Glutamatergic neuron (in vitro differentiated cells): ENCODE measurements at regions not wholly inside any gene's neighbourhood (a gene's known extent, or its start where the extent isn't known, plus 50 kb on each side); places are given as distances from the start of the nearest gene placed in this dataset.

ENCODE experiments used
- DNase-seq: peaks from one replicate; pipeline ENCODE4 v3.0.0; 2022
- H3K27ac Mint-ChIP-seq: one replicate; pipeline ENCODE4 v1.8.0; 2020; ENCODE audit warnings: mild to moderate bottlenecking, mixed read lengths, inconsistent platforms; ENCODE audit not compliant: unreplicated experiment
- H3K27me3 Mint-ChIP-seq: one replicate; pipeline ENCODE4 v1.8.0; 2020; ENCODE audit warnings: mild to moderate bottlenecking, moderate library complexity, mixed read lengths, inconsistent platforms; ENCODE audit not compliant: unreplicated experiment
- H3K36me3 Mint-ChIP-seq: one replicate; pipeline ENCODE4 v1.8.0; 2020; ENCODE audit warnings: mild to moderate bottlenecking, mixed read lengths, inconsistent platforms; ENCODE audit not compliant: unreplicated experiment
- H3K4me1 Mint-ChIP-seq: one replicate; pipeline ENCODE4 v1.8.0; 2020; ENCODE audit warnings: mild to moderate bottlenecking, low read depth, mixed read lengths, inconsistent platforms; ENCODE audit not compliant: unreplicated experiment
- H3K4me3 Mint-ChIP-seq: one replicate; pipeline ENCODE4 v1.8.0; 2020; ENCODE audit warnings: mild to moderate bottlenecking, mixed read lengths, inconsistent platforms; ENCODE audit not compliant: unreplicated experiment
- H3K9me3 Mint-ChIP-seq: one replicate; pipeline ENCODE4 v1.8.0; 2020; ENCODE audit warnings: mild to moderate bottlenecking, moderate library complexity, mixed read lengths, inconsistent platforms; ENCODE audit not compliant: unreplicated experiment
- TF ChIP-seq, protein P1 (sequence below): fragments of 200-600 bp; sonication (generic); IDR thresholded peaks from one replicate; pipeline ENCODE4 v1.5.0; 2021; ENCODE audit not compliant: partially characterized antibody, unreplicated experiment

DNA sequence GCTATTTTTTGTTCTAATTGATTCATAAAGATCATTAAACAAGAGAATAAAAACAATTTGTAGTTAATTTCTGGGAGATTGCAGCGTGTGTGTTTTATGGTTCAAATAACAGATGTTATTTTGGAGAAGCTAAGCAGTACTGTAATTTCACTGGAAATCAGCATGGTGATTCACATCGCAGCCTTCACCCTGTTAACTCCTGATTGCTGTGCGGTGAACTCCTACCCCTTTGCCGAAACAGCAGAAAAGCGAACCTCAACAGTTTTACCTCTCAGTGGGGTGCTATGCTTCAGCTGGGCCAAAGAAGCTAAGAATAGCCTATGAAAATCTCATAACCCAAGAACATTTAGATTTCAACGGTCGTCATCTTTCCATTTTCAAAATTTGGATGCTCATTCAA lies 441.5 kb upstream of the RARB start:
- H3K4me1 Mint-ChIP-seq, result peaks cover 34% of the 10 kb centered on the region
- peaks cover 2% of the 10 kb centered on the region for H3K9me3 Mint-ChIP-seq
- no peaks in the 10 kb centered on the region for H3K27me3 Mint-ChIP-seq
- no peak for DNase-seq
- TF ChIP-seq, protein P1, sequence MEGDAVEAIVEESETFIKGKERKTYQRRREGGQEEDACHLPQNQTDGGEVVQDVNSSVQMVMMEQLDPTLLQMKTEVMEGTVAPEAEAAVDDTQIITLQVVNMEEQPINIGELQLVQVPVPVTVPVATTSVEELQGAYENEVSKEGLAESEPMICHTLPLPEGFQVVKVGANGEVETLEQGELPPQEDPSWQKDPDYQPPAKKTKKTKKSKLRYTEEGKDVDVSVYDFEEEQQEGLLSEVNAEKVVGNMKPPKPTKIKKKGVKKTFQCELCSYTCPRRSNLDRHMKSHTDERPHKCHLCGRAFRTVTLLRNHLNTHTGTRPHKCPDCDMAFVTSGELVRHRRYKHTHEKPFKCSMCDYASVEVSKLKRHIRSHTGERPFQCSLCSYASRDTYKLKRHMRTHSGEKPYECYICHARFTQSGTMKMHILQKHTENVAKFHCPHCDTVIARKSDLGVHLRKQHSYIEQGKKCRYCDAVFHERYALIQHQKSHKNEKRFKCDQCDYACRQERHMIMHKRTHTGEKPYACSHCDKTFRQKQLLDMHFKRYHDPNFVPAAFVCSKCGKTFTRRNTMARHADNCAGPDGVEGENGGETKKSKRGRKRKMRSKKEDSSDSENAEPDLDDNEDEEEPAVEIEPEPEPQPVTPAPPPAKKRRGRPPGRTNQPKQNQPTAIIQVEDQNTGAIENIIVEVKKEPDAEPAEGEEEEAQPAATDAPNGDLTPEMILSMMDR, result no peak
- no peak overlapping the region for H3K4me3 Mint-ChIP-seq
- H3K27ac Mint-ChIP-seq, result peak overlapping the region; percentile 40
- peaks cover 1% of the 10 kb centered on the region for H3K36me3 Mint-ChIP-seq

GRCh38 chr3:24999357-24999756 lies 428.7 kb upstream of the RARB start:
- DNase-seq, result no peak
- Mint-ChIP-seq H3K36me3 (no peaks in the 10 kb centered on the region), H3K4me1 (no peaks in the 10 kb centered on the region), H3K27ac (no peak overlapping the region), H3K4me3 (no peak overlapping the region), H3K27me3 (no peaks in the 10 kb centered on the region), H3K9me3 (no peaks in the 10 kb centered on the region)
- TF ChIP-seq, protein P1, result no peak

DNA sequence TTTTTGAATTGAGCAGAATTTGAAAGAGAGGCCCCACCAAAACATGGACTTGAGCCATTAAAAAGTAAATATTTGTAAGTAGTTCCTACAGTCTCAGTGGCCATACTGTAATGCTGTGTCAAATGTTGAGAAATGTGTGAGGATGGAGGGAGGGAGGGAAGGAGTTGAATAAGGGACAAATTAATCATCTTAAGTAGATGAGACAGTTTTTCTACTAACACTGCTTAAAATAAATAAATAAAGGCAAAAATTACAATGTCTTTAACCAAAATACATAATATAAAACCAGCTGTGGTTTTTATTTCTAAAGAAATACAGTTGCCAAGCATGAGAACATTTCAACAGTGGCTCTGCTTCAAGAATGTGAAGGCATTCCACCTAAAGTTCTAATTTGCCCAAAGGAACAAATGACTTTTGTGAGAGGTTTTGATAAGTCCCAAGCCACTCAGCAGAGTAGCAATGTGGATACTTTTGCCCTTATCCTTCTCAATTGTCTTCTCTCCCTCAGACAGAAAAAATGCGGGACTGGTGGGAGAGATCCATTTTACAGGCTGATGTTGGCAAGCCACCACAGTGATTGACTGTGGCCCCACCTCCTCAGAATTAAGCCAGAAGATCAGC lies 427.0 kb upstream of the RARB start:
- Mint-ChIP-seq H3K27ac (no peak overlapping the region), H3K4me3 (no peak overlapping the region), H3K36me3 (no peaks in the 10 kb centered on the region), H3K4me1 (no peaks in the 10 kb centered on the region), H3K9me3 (no peaks in the 10 kb centered on the region), H3K27me3 (no peaks in the 10 kb centered on the region)
- no peak for DNase-seq
- TF ChIP-seq, protein P1, result no peak

GRCh38 chr3:25002052-25002451 lies 426.0 kb upstream of the RARB start:
- Mint-ChIP-seq H3K27me3 (no peaks in the 10 kb centered on the region), H3K4me1 (no peaks in the 10 kb centered on the region), H3K36me3 (no peaks in the 10 kb centered on the region), H3K9me3 (no peaks in the 10 kb centered on the region), H3K27ac (no peak overlapping the region), H3K4me3 (no peak overlapping the region)
- DNase-seq, result no peak
- TF ChIP-seq, protein P1, result no peak

DNA sequence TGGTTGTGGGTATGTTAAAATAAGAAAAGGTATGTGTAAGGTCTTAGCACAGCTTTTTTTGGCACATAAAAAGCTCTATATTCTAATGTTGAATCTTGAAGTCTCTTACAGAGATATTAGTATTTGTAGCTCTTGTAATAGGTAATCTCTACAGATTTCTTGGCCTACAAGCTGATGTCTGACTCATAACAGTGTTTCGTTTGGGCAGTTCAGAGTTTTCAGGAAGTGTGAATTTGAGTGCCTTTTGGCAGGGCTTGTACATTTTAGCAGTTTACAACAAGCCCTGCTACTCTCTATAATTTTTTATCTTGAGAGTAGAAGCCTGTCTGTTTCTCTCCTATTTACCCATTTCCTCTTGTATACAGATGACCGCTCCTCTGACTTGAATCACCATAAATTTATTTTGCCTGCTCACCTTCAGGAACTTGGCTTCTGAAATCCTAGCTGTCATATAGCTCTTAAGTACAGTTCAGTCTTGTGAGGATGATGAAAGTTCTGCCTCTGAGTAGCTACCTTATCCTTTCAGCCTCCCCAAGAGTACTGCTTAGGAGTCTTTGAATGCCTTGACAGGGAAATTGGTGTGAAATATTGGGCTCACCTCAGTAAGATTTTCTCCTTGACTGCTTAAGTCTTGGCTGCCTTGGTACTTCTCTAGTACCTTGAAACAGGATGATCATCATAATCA lies 419.9 kb upstream of the RARB start:
- TF ChIP-seq, protein P1, result no peak
- Mint-ChIP-seq H3K4me3 (no peak overlapping the region), H3K36me3 (no peaks in the 10 kb centered on the region), H3K27me3 (no peaks in the 10 kb centered on the region), H3K9me3 (no peaks in the 10 kb centered on the region), H3K4me1 (no peaks in the 10 kb centered on the region), H3K27ac (no peak overlapping the region)
- no peak for DNase-seq
